Activated CD8-positive, alpha-beta T cell treated with anti-CD3 and anti-CD28 coated beads, Interleukin-2, amount 10 ng/mL, durations not matched to agents 7 days and 5 days (primary cell): ENCODE measurements at regions not wholly inside any gene's neighbourhood (a gene's known extent, or its start where the extent isn't known, plus 50 kb on each side); places are given as distances from the start of the nearest gene placed in this dataset.
A peak's percentile ranks its signal among the peaks of the same experiment; 100 is the strongest.
"Not testable (repeated sequence)": the region's sequence is repeated elsewhere in the genome, so short reads cannot be mapped to it uniquely, and the experiment has no call there.

Experiments used
- ATAC-seq: fragments of 150-1000 bp; cut with Tn5 transposase; one replicate; pipeline ENCODE4 v1.10.0; 2021; ENCODE audit warnings: moderate library complexity
- CTCF ChIA-PET: fragments of 350-600 bp; sonication (Branson Sonifier 250); formaldehyde crosslinking; loops from one replicate; lab custom pipeline; 2021; ENCODE audit warnings: antibody characterized with exemption; lab: Charles Lee
- POLR2A ChIA-PET: fragments of 350-600 bp; sonication (Branson Sonifier 250); formaldehyde crosslinking; loops from one replicate; lab custom pipeline; 2021; ENCODE audit warnings: antibody characterized with exemption; lab: Charles Lee
- DNase-seq: peaks from one replicate; pipeline ENCODE4 v3.0.0-alpha.2; 2020
- H3K27ac Mint-ChIP-seq: one replicate; pipeline ENCODE4 v1.8.0; 2021; ENCODE audit warnings: mild to moderate bottlenecking, mixed read lengths
- H3K27me3 Mint-ChIP-seq: one replicate; pipeline ENCODE4 v1.8.0; 2021; ENCODE audit warnings: low read depth, mixed read lengths
- H3K36me3 Mint-ChIP-seq: one replicate; pipeline ENCODE4 v1.8.0; 2021; ENCODE audit warnings: low read depth, mixed read lengths
- H3K4me1 Mint-ChIP-seq: one replicate; pipeline ENCODE4 v1.8.0; 2021; ENCODE audit warnings: low read depth, mixed read lengths
- H3K4me3 Mint-ChIP-seq: one replicate; pipeline ENCODE4 v1.8.0; 2021; ENCODE audit warnings: mild to moderate bottlenecking, mixed read lengths
- H3K9me3 Mint-ChIP-seq: one replicate; pipeline ENCODE4 v1.8.0; 2022; ENCODE audit warnings: mixed read lengths; ENCODE audit not compliant: insufficient read depth

DNA sequence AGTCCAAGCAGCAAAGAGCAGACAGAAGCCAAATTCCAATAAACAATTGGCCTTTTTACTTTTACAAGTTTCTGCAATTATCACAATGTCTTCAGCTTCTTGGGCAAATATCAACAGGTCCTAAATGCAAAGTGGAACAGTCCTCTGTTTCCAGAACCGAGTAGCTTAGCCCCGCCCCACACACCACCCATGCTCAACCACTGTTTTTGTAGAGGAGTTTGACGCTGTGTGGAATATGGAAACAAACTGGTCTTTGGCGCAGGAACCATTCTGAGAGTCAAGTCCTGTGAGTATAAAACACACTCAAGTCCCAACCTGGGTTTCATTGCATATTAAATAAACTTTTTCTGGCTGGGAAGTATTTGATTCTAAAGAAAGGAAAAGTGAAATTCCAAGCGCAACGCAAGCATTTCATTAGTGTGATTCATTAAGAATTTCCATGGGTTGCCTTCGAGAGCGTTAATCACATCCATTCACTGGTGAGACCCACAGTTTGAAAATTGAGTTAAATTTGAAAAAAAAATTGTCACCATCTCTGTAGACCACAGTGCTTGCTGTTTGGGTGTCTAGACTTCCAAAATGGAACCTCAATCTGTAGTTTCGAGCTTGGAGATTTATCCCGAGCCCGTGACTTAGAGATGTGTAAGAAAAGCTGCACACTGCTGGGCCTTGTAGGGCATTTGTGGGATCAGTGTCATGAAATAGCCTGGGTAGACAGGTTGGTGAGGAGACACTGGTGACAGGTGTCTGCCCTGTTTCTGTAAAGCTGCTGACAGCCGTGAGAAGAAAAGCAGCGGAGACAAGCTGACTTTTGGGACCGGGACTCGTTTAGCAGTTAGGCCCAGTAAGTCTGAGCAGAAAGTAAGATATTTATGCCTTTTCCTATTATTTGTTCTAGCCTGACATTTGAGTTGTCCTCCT is 96.1 kb downstream of the DAD1 start:
- Mint-ChIP-seq H3K27me3 (no peaks in the 10 kb centered on the region), H3K36me3 (peaks cover 92% of the 10 kb centered on the region), H3K27ac (peak overlapping the region; percentile 93), H3K9me3 (no peaks in the 10 kb centered on the region), H3K4me3 (peak overlapping the region; percentile 86), H3K4me1 (peaks cover 15% of the 10 kb centered on the region)
- POLR2A ChIA-PET: interaction anchor here (0.5 to 20.5 kb wide), 15 partner anchors 8 to 1667 kb away, joined by 3 to 381 read pairs (median 4); no protein-coding TSS in a partner anchor
- ATAC-seq (peak; percentile 40), DNase-seq (no peak)
- CTCF ChIA-PET: interaction anchor here (0.7 to 2.7 kb wide), 6 partner anchors 12 to 380 kb away, joined by 3 to 11 read pairs (median 4); no protein-coding TSS in a partner anchor

DNA sequence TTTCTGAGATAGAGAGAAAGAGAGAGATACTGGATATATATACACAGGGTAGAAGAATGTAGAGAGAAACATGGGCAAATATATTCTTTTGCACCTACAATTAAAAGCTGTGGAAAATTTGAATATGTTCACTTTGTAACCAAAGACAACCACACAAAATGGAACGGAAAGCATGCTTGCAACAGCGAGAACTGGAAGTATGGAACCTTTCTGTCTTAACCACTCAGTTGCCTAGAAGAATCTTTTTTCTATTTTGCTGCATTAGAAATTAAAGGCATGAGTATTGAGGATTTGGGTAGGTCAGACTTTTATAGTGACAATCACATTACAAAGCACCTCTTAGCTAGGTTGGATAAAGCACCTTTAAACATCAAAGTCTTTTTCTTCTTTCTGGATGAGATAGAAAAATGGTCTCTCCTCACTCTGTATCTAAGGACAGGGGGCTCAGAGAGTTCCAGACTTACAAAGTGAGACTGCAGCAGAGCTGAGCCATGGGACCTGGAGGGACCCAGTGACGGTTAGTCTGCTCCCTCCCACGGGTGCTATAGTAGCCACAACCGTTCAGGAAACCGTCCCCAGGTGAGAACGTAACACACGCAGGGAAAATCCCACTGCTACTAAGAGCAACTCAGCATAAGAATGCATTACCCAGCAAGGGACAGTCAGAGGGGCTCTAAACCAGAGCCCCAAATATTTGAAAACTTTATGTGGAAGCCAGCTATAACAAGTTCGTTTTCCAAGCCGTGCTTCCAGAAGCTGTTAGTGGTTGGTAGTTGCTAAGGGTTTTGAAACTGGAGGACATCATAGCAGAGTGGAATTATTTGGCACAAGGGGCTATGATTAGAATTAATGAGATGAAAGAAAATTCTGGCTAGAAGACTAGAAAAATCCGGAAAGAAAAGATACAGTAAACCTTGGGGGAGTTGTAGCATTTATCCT is 97.1 kb downstream of the DAD1 start:
- peaks cover 8% of the 10 kb centered on the region for H3K4me1 Mint-ChIP-seq
- ChIA-PET CTCF (interaction anchor here (0.7 to 2.4 kb wide), 5 partner anchors 13 to 380 kb away, joined by 3 to 6 read pairs (median 3); no protein-coding TSS in a partner anchor), POLR2A (interaction anchor here (0.6 to 20.5 kb wide), 11 partner anchors 9 to 1668 kb away, joined by 3 to 381 read pairs (median 4); no protein-coding TSS in a partner anchor)
- H3K27ac Mint-ChIP-seq: peak overlapping the region; percentile 93
- ATAC-seq (no peak), DNase-seq (no peak)
- no peaks in the 10 kb centered on the region for H3K9me3 Mint-ChIP-seq
- peak overlapping the region; percentile 86 for H3K4me3 Mint-ChIP-seq
- H3K36me3 Mint-ChIP-seq: peaks cover 92% of the 10 kb centered on the region
- H3K27me3 Mint-ChIP-seq: no peaks in the 10 kb centered on the region

- CTCF ChIA-PET: interaction anchor here (0.6 to 2.4 kb wide), 3 partner anchors 17 to 79 kb away, joined by 3 to 6 read pairs (median 3); no protein-coding TSS in a partner anchor
- not testable (repeated sequence) for H3K27me3 Mint-ChIP-seq, H3K4me1 Mint-ChIP-seq, H3K9me3 Mint-ChIP-seq, ATAC-seq, DNase-seq
- peak overlapping the region; percentile 86 for H3K4me3 Mint-ChIP-seq
- peaks cover 89% of the 10 kb centered on the region for H3K36me3 Mint-ChIP-seq
- H3K27ac Mint-ChIP-seq: peak overlapping the region; percentile 93
- POLR2A ChIA-PET: interaction anchor here (0.6 to 8.0 kb wide), 5 partner anchors 10 to 572 kb away, joined by 3 to 34 read pairs (median 12); no protein-coding TSS in a partner anchor
Measured at GRCh38 chr14:22491053-22491452, 98.0 kb downstream of the DAD1 start.

GRCh38 chr14:22489957-22490950 is 98.8 kb downstream of the DAD1 start:
- Mint-ChIP-seq H3K4me1 (peaks cover 8% of the 10 kb centered on the region), H3K27ac (peak overlapping the region; percentile 93), H3K4me3 (peak overlapping the region; percentile 86), H3K36me3 (peaks cover 84% of the 10 kb centered on the region), H3K27me3 (no peaks in the 10 kb centered on the region), H3K9me3 (no peaks in the 10 kb centered on the region)
- no peak for ATAC-seq
- ChIA-PET CTCF (interaction anchor here (0.9 to 2.4 kb wide), 2 partner anchors 18 to 66 kb away, joined by 3 to 6 read pairs; no protein-coding TSS in a partner anchor), POLR2A (interaction anchor here (0.6 to 8.0 kb wide), 7 partner anchors 11 to 567 kb away, joined by 3 to 34 read pairs (median 7); no protein-coding TSS in a partner anchor)
- no peak for DNase-seq

DNA sequence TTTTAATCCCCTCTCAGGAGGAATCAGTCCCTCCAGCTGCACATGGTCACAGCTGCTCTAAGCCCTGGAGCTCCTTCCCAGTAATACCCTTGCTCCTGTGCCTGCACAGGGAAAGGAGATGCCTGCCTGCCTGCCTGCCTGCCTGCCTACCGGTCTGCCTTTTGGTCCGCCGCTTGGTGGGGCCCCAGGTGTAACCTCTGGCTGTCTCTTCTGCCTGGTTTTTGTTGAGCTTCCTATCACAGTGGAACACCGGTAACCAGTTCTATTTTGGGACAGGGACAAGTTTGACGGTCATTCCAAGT is 99.8 kb downstream of the DAD1 start:
- Mint-ChIP-seq H3K9me3 (no peaks in the 10 kb centered on the region), H3K27me3 (no peaks in the 10 kb centered on the region), H3K4me1 (peaks cover 8% of the 10 kb centered on the region), H3K27ac (peak overlapping the region; percentile 93), H3K4me3 (peak overlapping the region; percentile 86), H3K36me3 (peaks cover 73% of the 10 kb centered on the region)
- ATAC-seq: no peak
- POLR2A ChIA-PET: interaction anchor here (0.6 to 8.0 kb wide), 6 partner anchors 17 to 565 kb away, joined by 3 to 34 read pairs (median 6); no protein-coding TSS in a partner anchor
- CTCF ChIA-PET: no interaction called here
- no peak for DNase-seq

- peaks cover 8% of the 10 kb centered on the region for H3K4me1 Mint-ChIP-seq
- peak overlapping the region; percentile 93 for H3K27ac Mint-ChIP-seq
- H3K36me3 Mint-ChIP-seq: peaks cover 73% of the 10 kb centered on the region
- ATAC-seq (no peak), DNase-seq (no peak)
- H3K4me3 Mint-ChIP-seq: peak overlapping the region; percentile 86
- no peaks in the 10 kb centered on the region for H3K9me3 Mint-ChIP-seq
- ChIA-PET POLR2A (interaction anchor here (0.8 to 8.0 kb wide), 7 partner anchors 9 to 565 kb away, joined by 3 to 34 read pairs (median 6); no protein-coding TSS in a partner anchor), CTCF (no interaction called here)
- no peaks in the 10 kb centered on the region for H3K27me3 Mint-ChIP-seq
Measured at GRCh38 chr14:22488522-22489243, 100.3 kb downstream of the DAD1 start.

DNA sequence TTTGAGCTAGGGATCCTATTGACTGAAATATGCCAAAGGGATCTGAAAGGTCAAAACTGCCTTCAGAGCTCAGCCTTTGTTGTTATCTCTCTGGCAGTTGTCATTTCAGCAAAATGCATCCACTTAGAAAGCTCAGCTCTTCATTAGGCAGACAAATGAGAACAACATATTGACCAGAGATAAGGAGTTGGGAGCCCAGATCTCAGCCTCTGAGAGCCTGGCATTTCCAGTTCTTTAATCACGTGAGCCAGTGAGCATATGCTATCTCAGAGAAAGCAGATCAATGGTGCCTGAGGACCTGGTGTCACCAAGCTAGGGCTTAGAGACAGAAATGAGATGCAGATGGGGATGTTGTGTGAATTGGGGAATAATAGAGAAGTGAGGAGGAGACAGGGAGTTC is 101.1 kb downstream of the DAD1 start:
- ChIA-PET POLR2A (interaction anchor here (0.6 to 8.0 kb wide), 9 partner anchors 8 to 68 kb away, joined by 3 to 34 read pairs (median 3); no protein-coding TSS in a partner anchor), CTCF (no interaction called here)
- H3K36me3 Mint-ChIP-seq: peaks cover 70% of the 10 kb centered on the region
- ATAC-seq: no peak
- peaks cover 5% of the 10 kb centered on the region for H3K4me1 Mint-ChIP-seq
- H3K27me3 Mint-ChIP-seq: no peaks in the 10 kb centered on the region
- H3K9me3 Mint-ChIP-seq: no peaks in the 10 kb centered on the region
- peak overlapping the region; percentile 93 for H3K27ac Mint-ChIP-seq
- no peak for DNase-seq
- H3K4me3 Mint-ChIP-seq: peak overlapping the region; percentile 86

DNA sequence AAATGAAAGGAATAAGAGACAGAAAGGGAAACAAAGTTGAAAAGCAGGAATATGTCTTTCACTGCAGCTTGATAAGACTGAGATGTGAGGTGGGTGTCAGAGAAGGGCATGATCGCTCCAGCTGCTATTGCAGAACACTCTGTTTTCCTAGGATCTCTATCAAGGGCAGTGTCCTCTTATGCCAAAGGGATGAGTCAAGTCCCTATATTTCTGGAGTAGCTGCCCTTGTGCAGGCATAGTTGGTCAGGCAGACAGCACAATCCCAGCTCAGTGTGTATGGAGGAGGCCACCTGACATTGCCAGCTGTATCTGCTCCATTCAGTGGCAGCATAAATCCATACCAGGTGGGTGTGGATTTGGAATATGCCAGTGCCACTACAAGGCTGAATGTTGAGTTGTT is 101.6 kb downstream of the DAD1 start:
- ChIA-PET CTCF (no interaction called here), POLR2A (interaction anchor here (0.6 to 8.0 kb wide), 7 partner anchors 11 to 68 kb away, joined by 3 to 34 read pairs (median 3); no protein-coding TSS in a partner anchor)
- DNase-seq (no peak), ATAC-seq (no peak)
- Mint-ChIP-seq H3K27me3 (no peaks in the 10 kb centered on the region), H3K4me1 (peaks cover 5% of the 10 kb centered on the region), H3K27ac (peak overlapping the region; percentile 93), H3K4me3 (peak overlapping the region; percentile 86), H3K36me3 (peaks cover 66% of the 10 kb centered on the region), H3K9me3 (no peaks in the 10 kb centered on the region)

- ChIA-PET POLR2A (interaction anchor here (1.2 to 1.9 kb wide), 4 partner anchors 9 to 38 kb away, joined by 3 to 5 read pairs (median 3); no protein-coding TSS in a partner anchor), CTCF (no interaction called here)
- peaks cover 60% of the 10 kb centered on the region for H3K36me3 Mint-ChIP-seq
- ATAC-seq (no peak), DNase-seq (no peak)
- H3K27ac Mint-ChIP-seq: peak overlapping the region; percentile 93
- no peaks in the 10 kb centered on the region for H3K9me3 Mint-ChIP-seq
- peaks cover 5% of the 10 kb centered on the region for H3K4me1 Mint-ChIP-seq
- peak overlapping the region; percentile 86 for H3K4me3 Mint-ChIP-seq
- H3K27me3 Mint-ChIP-seq: no peaks in the 10 kb centered on the region
Measured at GRCh38 chr14:22486675-22487074, 102.3 kb downstream of the DAD1 start.
